ENCODE measurements at regions not wholly inside any gene's neighbourhood (a gene's known extent, or its start where the extent isn't known, plus 50 kb on each side); places are given as distances from the start of the nearest gene placed in this dataset.

GRCh38 chr7:81002421-81002820 lies 83.6 kb upstream of the SEMA3C start (continued):
- TF ChIP-seq TAF7 (optimal IDR thresholded peaks at IDR 0.05; ENCODE audit: borderline replicate concordance, low read depth, low read length), result no peak

- Histone ChIP-seq H3K14ac (ENCODE audit: insufficient read length) (no peak overlapping the region), H3K4ac (replicated peaks; ENCODE audit: insufficient read length, low read depth, low read length) (no peak overlapping the region), H2AFZ (ENCODE audit: low read length) (no peak overlapping the region), H2BK15ac (ENCODE audit: low read length) (no peak overlapping the region), H3K23me2 (ENCODE audit: low read depth, low read length) (no peaks in the 10 kb centered on the region), H4K91ac (replicated peaks; ENCODE audit: insufficient read length, low read length) (no peak overlapping the region), H3K36me3 (ENCODE audit: control insufficient read depth in 2 of 4, insufficient read depth in 4 of 4, low read length in 3 of 4) (no peaks in the 10 kb centered on the region), H3K4me1 (replicated peaks in 1 of 4; ENCODE audit: control insufficient read depth in 3 of 4, insufficient read depth in 4 of 4, low read length in 3 of 4) (no peaks in the 10 kb centered on the region), H3K23ac (ENCODE audit: insufficient read length) (no peak overlapping the region), H3K4me2 (ENCODE audit: insufficient read depth in 1 of 2, low read depth in 2 of 2, low read length in 2 of 2) (no peak overlapping the region), H2BK120ac (replicated peaks; ENCODE audit: low read depth, low read length) (no peak overlapping the region), H2BK12ac (ENCODE audit: low read depth, low read length) (no peak overlapping the region), H4K5ac (ENCODE audit: insufficient read length, low read depth, low read length) (no peak overlapping the region), H3K79me2 (ENCODE audit: control insufficient read depth in 1 of 2, insufficient read depth in 2 of 2, low read length in 2 of 2) (no peaks in the 10 kb centered on the region), H2AK5ac (ENCODE audit: low read depth, low read length) (no peak overlapping the region), H2BK5ac (ENCODE audit: low read depth, low read length) (no peak overlapping the region), H3K79me1 (ENCODE audit: low read depth, low read length) (no peaks in the 10 kb centered on the region), H3K56ac (replicated peaks; ENCODE audit: insufficient read length, low read depth, low read length) (no peak overlapping the region), H4K8ac (ENCODE audit: extremely low read depth, insufficient read depth, low read length) (no peak overlapping the region), H3K18ac (ENCODE audit: extremely low read depth, low read length) (no peak overlapping the region), H3K27ac (ENCODE audit: low read depth, low read length) (no peak overlapping the region), H4K20me1 (replicated peaks in 1 of 2; ENCODE audit: control insufficient read depth in 1 of 2, insufficient read depth in 2 of 2, low read length in 2 of 2) (no peaks in the 10 kb centered on the region), H2BK20ac (ENCODE audit: low read length) (no peak overlapping the region), H3K9ac (replicated peaks in 1 of 4; ENCODE audit: extremely low read depth in 1 of 4, low read depth in 3 of 4, low read length in 3 of 4) (no peak overlapping the region), H3K27me3 (replicated peaks in 1 of 4; ENCODE audit: control insufficient read depth in 3 of 4, extremely low read depth in 1 of 4, insufficient read depth in 3 of 4, low read length in 3 of 4) (no peaks in the 10 kb centered on the region), H3K9me3 (ENCODE audit: insufficient read depth in 2 of 2, low read depth in 1 of 2, low read length in 1 of 2) (no peaks in the 10 kb centered on the region), H3K4me3 (ENCODE audit: extremely low read depth in 1 of 4, insufficient read depth in 2 of 4, low read depth in 3 of 4, low read length in 4 of 4) (no peak overlapping the region)
- DNase-seq (ENCODE audit: low read depth in 1 of 2, low spot score in 2 of 2) (no peak), FAIRE-seq (no peak)
- ChIA-PET CTCF (ENCODE audit: partially characterized antibody) (no interaction called here), POLR2A (ENCODE audit: partially characterized antibody) (no interaction called here)
- WGBS, 2 experiments (ENCODE audit: extremely low coverage in 1 of 2, insufficient coverage in 1 of 2, insufficient read length in 1 of 2, insufficient replicate concordance in 2 of 2, low coverage in 1 of 2, low lambda C conversion rate in 2 of 2, missing lambda C conversion rate in 1 of 2), result 92% methylated on average over 2 of the region's 2 CpGs; no CpG with 5 or more reads in 1 of the 2 experiments
- TF ChIP-seq CTBP2 (IDR thresholded peaks at IDR 0.05; ENCODE audit: borderline replicate concordance, insufficient read depth, insufficient read length, low read length), result no peak
- no peak for TF ChIP-seq USF2 (IDR thresholded peaks at IDR 0.05; ENCODE audit: low read length)
- TF ChIP-seq MAFK (IDR thresholded peaks at IDR 0.05; ENCODE audit: low read depth, low read length), result no peak
- TF ChIP-seq RAD21 (IDR thresholded peaks at IDR 0.05 in 1 of 2, conservative IDR thresholded peaks at IDR 0.05 in 1 of 2; ENCODE audit: low read depth in 2 of 2, low read length in 2 of 2), result no peak
- TF ChIP-seq PHF8 (conservative IDR thresholded peaks at IDR 0.05; ENCODE audit: low read depth, low read length), result no peak
- TF ChIP-seq CTCF (IDR thresholded peaks at IDR 0.05; ENCODE audit: control extremely low read depth in 1 of 3, insufficient read depth in 1 of 3, low read depth in 1 of 3, low read length in 3 of 3), result no peak
- no peak for TF ChIP-seq SRF (IDR thresholded peaks at IDR 0.05; ENCODE audit: low read depth, low read length)
Observed at GRCh38 chr7:80999771-81000170, 80.9 kb upstream of the SEMA3C start.
